SIG-M5 treated with dmso at 0.1 percent for 504 hours (cell line): ENCODE measurements at regions not wholly inside any gene's neighbourhood (a gene's known extent, or its start where the extent isn't known, plus 50 kb on each side); places are given as distances from the start of the nearest gene placed in this dataset.
A peak's percentile ranks its signal among the peaks of the same experiment; 100 is the strongest.
"Not testable (repeated sequence)": the region's sequence is repeated elsewhere in the genome, so short reads cannot be mapped to it uniquely, and the experiment has no call there.

Source experiments
- DNase-seq: peaks from one replicate; lab custom pipeline; 2025; ENCODE audit not compliant: unreplicated experiment; lab: John Stamatoyannopoulos, UW

- DNase-seq = peak; percentile 73
Observed at GRCh38 chr10:118870467-118871243, 115.9 kb upstream of the CACUL1 start.

GRCh38 chr10:118871244-118871865 lies 116.6 kb upstream of the CACUL1 start:
- DNase-seq = no peak

- DNase-seq = no peak
Observed at GRCh38 chr10:118873091-118873737, 118.4 kb upstream of the CACUL1 start.

- no peak for DNase-seq
Observed at GRCh38 chr10:118873738-118874105, 119.0 kb upstream of the CACUL1 start.

- DNase-seq = no peak
Observed at GRCh38 chr10:118874171-118874570, 119.4 kb upstream of the CACUL1 start.

GRCh38 chr10:118875087-118875486 lies 120.3 kb upstream of the CACUL1 start:
- no peak for DNase-seq

GRCh38 chr10:118882741-118883140 lies 128.0 kb upstream of the CACUL1 start:
- no peak for DNase-seq

GRCh38 chr10:118892255-118892654 lies 137.3 kb upstream of the NANOS1 start:
- no peak for DNase-seq

GRCh38 chr10:118894891-118895290 lies 134.6 kb upstream of the NANOS1 start:
- DNase-seq = not testable (repeated sequence)

- no peak for DNase-seq
Observed at GRCh38 chr10:118900617-118901016, 128.9 kb upstream of the NANOS1 start.

GRCh38 chr10:118901380-118901779 lies 128.1 kb upstream of the NANOS1 start:
- DNase-seq = no peak

- DNase-seq = no peak
Observed at GRCh38 chr10:118901906-118902305, 127.6 kb upstream of the NANOS1 start.

GRCh38 chr10:118902656-118903055 lies 126.9 kb upstream of the NANOS1 start:
- DNase-seq = not testable (repeated sequence)

- DNase-seq = no peak
Observed at GRCh38 chr10:118903251-118903650, 126.3 kb upstream of the NANOS1 start.

GRCh38 chr10:118903691-118904090 lies 125.8 kb upstream of the NANOS1 start:
- no peak for DNase-seq

- no peak for DNase-seq
Observed at GRCh38 chr10:118904286-118904685, 125.2 kb upstream of the NANOS1 start.

- DNase-seq = no peak
Observed at GRCh38 chr10:118907051-118907450, 122.5 kb upstream of the NANOS1 start.

GRCh38 chr10:118908557-118909256 lies 120.8 kb upstream of the NANOS1 start:
- no peak for DNase-seq

- DNase-seq = no peak
Observed at GRCh38 chr10:118910702-118911101, 118.8 kb upstream of the NANOS1 start.

GRCh38 chr10:118911363-118911762 lies 118.2 kb upstream of the NANOS1 start:
- DNase-seq = no peak

- no peak for DNase-seq
Observed at GRCh38 chr10:118912961-118913600, 116.4 kb upstream of the NANOS1 start.
